ENCODE measurements at regions not wholly inside any gene's neighbourhood (a gene's known extent, or its start where the extent isn't known, plus 50 kb on each side); places are given as distances from the start of the nearest gene placed in this dataset.

- DNase-seq (ENCODE audit: low spot score) (no peak), ATAC-seq (ENCODE audit: low FRiP score) (no peak)
- TF ChIP-seq CTCF (IDR thresholded peaks at IDR 0.05) = no peak
Observed at GRCh38 chr15:69956417-69956816, 141.3 kb downstream of the TLE3 start.

GRCh38 chr15:69957175-69957574 lies 140.5 kb downstream of the TLE3 start:
- no peak for TF ChIP-seq CTCF (IDR thresholded peaks at IDR 0.05)
- ATAC-seq (ENCODE audit: low FRiP score) = no peak

GRCh38 chr15:69958496-69959084 lies 139.1 kb downstream of the TLE3 start:
- DNase-seq (ENCODE audit: low spot score) = no peak
- no peak for TF ChIP-seq CTCF (IDR thresholded peaks at IDR 0.05)
- no peak for ATAC-seq (ENCODE audit: low FRiP score)

More at GRCh38 chr15:69957175-69957574, 140.5 kb downstream of the TLE3 start:
- DNase-seq (ENCODE audit: low spot score) = no peak

GRCh38 chr15:69962561-69962960 lies 135.2 kb downstream of the TLE3 start:
- TF ChIP-seq CTCF (IDR thresholded peaks at IDR 0.05) = no peak
- ATAC-seq (ENCODE audit: low FRiP score) = no peak
- no peak for DNase-seq (ENCODE audit: low spot score)

GRCh38 chr15:69963385-69963784 lies 134.3 kb downstream of the TLE3 start:
- TF ChIP-seq CTCF (IDR thresholded peaks at IDR 0.05) = no peak
- no peak for DNase-seq (ENCODE audit: low spot score)
- ATAC-seq (ENCODE audit: low FRiP score) = no peak

GRCh38 chr15:69971771-69972170 lies 125.9 kb downstream of the TLE3 start:
- DNase-seq (ENCODE audit: low spot score) (no peak), ATAC-seq (ENCODE audit: low FRiP score) (no peak)
- TF ChIP-seq CTCF (IDR thresholded peaks at IDR 0.05) = no peak

GRCh38 chr15:69972436-69972835 lies 125.3 kb downstream of the TLE3 start:
- ATAC-seq (ENCODE audit: low FRiP score) (no peak), DNase-seq (ENCODE audit: low spot score) (no peak)
- no peak for TF ChIP-seq CTCF (IDR thresholded peaks at IDR 0.05)
